DMS53 treated with DMSO at 0.1 percent for 48 hours (cell line): ENCODE measurements at regions not wholly inside any gene's neighbourhood (a gene's known extent, or its start where the extent isn't known, plus 50 kb on each side); places are given as distances from the start of the nearest gene placed in this dataset.
"Not testable (repeated sequence)": the region's sequence is repeated elsewhere in the genome, so short reads cannot be mapped to it uniquely, and the experiment has no call there.

Experiments used
- DNase-seq: peaks from one replicate; lab custom pipeline; 2025; ENCODE audit not compliant: unreplicated experiment; lab: John Stamatoyannopoulos, UW

- no peak for DNase-seq
Observed at GRCh38 chr13:61563645-61564044, 148.0 kb upstream of the PCDH20 start.

- no peak for DNase-seq
Observed at GRCh38 chr13:61546911-61547310, 131.3 kb upstream of the PCDH20 start.

GRCh38 chr13:61546413-61546812, 130.8 kb upstream of the PCDH20 start:
- no peak for DNase-seq

GRCh38 chr13:61536433-61536832, 120.8 kb upstream of the PCDH20 start:
- DNase-seq: no peak

GRCh38 chr13:61531383-61532065, 115.9 kb upstream of the PCDH20 start:
- no peak for DNase-seq

GRCh38 chr13:61519214-61519613, 103.6 kb upstream of the PCDH20 start:
- DNase-seq: not testable (repeated sequence)

- DNase-seq: no peak
Observed at GRCh38 chr13:61508936-61509335, 93.3 kb upstream of the PCDH20 start.

- DNase-seq: no peak
Observed at GRCh38 chr13:61500176-61500575, 84.5 kb upstream of the PCDH20 start.

- no peak for DNase-seq
Observed at GRCh38 chr13:61495648-61496047, 80.0 kb upstream of the PCDH20 start.

GRCh38 chr13:61493556-61493955, 77.9 kb upstream of the PCDH20 start:
- not testable (repeated sequence) for DNase-seq

GRCh38 chr13:61486496-61486895, 70.8 kb upstream of the PCDH20 start:
- DNase-seq: no peak

- DNase-seq: no peak
Observed at GRCh38 chr13:61485128-61485765, 69.6 kb upstream of the PCDH20 start.

GRCh38 chr13:61477619-61478018, 62.0 kb upstream of the PCDH20 start:
- no peak for DNase-seq

- no peak for DNase-seq
Observed at GRCh38 chr13:61470786-61471185, 55.1 kb upstream of the PCDH20 start.

- no peak for DNase-seq
Observed at GRCh38 chr13:61466280-61466679, 50.6 kb upstream of the PCDH20 start.
